ENCODE measurements at regions not wholly inside any gene's neighbourhood (a gene's known extent, or its start where the extent isn't known, plus 50 kb on each side); places are given as distances from the start of the nearest gene placed in this dataset.

DNA sequence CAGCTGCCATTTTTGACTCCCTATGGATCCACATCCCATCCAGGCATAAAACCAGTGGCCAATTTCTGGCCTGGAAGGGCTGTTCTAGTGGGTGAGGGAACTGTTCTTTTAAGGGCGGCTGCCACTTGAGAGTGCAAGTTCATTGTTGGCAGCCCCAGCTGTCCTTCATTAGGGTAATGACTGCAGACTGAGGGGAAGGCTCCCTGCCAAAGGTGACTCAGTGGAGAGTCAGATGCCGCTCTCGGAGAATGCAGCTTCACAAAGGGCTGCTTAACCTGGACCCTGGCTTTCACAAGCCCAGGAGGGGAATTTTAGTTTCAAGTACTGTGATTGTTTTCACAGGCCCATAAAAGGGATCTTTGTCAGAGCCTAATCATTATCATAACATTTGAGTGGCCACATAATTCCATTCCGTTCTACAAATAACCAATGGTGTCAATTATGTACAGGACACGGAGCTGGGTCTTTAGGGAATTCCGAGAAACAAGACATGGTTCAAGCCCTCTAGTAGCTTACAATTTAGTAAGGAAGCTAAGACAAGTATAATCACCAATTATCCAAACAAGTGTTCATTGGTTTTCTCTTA, 235.7 kb downstream of the CDCA7 start:
- H3K27me3 ChIP-seq (ENCODE audit: insufficient read depth, low read length, poor library complexity), result no peaks in the 10 kb centered on the region
- H3K4me1 ChIP-seq (ENCODE audit: insufficient read depth, low read length), result no peaks in the 10 kb centered on the region
- H3K79me2 ChIP-seq (ENCODE audit: insufficient read depth, low read length), result no peaks in the 10 kb centered on the region
- peaks cover 10% of the 10 kb centered on the region for H3K9me3 ChIP-seq (ENCODE audit: insufficient read depth, low read length, severe bottlenecking)
- no peak overlapping the region for H3K9ac ChIP-seq (ENCODE audit: low read depth, low read length)
- H4K20me1 ChIP-seq (ENCODE audit: insufficient read depth, low read length), result no peaks in the 10 kb centered on the region
- H3K27ac ChIP-seq (ENCODE audit: low read length), result no peak overlapping the region
- TF ChIP-seq, protein P1, sequence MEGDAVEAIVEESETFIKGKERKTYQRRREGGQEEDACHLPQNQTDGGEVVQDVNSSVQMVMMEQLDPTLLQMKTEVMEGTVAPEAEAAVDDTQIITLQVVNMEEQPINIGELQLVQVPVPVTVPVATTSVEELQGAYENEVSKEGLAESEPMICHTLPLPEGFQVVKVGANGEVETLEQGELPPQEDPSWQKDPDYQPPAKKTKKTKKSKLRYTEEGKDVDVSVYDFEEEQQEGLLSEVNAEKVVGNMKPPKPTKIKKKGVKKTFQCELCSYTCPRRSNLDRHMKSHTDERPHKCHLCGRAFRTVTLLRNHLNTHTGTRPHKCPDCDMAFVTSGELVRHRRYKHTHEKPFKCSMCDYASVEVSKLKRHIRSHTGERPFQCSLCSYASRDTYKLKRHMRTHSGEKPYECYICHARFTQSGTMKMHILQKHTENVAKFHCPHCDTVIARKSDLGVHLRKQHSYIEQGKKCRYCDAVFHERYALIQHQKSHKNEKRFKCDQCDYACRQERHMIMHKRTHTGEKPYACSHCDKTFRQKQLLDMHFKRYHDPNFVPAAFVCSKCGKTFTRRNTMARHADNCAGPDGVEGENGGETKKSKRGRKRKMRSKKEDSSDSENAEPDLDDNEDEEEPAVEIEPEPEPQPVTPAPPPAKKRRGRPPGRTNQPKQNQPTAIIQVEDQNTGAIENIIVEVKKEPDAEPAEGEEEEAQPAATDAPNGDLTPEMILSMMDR (IDR thresholded peaks at IDR 0.05; ENCODE audit: borderline replicate concordance, extremely low read depth, low read length, poor library complexity, severe bottlenecking), result no peak
- TF ChIP-seq EZH2 (IDR thresholded peaks at IDR 0.05; ENCODE audit: borderline replicate concordance, low read depth, low read length, severe bottlenecking), result no peak
- ATAC-seq (ENCODE audit: insufficient read depth, low read depth) (no peak), DNase-seq (no peak)
- H3K4me3 ChIP-seq (ENCODE audit: low read depth in 1 of 2, low read length in 2 of 2), result no peak overlapping the region
- H3K4me2 ChIP-seq (ENCODE audit: insufficient read depth, low read length), result no peak overlapping the region
- no peak overlapping the region for H2AFZ ChIP-seq (ENCODE audit: low read depth, low read length)
- H3K36me3 ChIP-seq (ENCODE audit: insufficient read depth, low read length), result no peaks in the 10 kb centered on the region

DNA sequence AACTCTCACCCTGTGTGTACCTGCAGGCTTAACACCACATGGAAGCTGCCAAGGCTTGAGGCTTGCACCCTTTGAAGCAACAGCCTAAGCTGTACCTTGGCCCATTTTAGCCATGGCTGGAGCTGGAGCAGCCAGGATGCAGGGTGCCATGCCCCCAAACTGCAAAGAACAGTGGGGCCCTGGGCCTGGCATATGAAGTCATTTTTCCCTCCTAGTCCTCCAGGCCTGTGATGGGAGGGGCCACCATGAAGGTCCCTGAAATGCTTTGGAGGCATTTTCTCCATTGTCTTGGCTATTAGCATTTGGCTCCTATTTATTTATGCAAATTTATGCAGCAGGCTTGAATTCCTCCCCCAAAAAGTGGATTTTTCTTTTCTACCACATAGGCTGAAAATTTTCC, 238.4 kb downstream of the CDCA7 start:
- Histone ChIP-seq H3K9me3 (ENCODE audit: insufficient read depth, low read length, severe bottlenecking) (peaks cover 10% of the 10 kb centered on the region), H3K4me2 (ENCODE audit: insufficient read depth, low read length) (no peak overlapping the region), H3K9ac (ENCODE audit: low read depth, low read length) (no peak overlapping the region), H3K4me3 (ENCODE audit: low read depth in 1 of 2, low read length in 2 of 2) (no peak overlapping the region), H4K20me1 (ENCODE audit: insufficient read depth, low read length) (no peaks in the 10 kb centered on the region), H2AFZ (ENCODE audit: low read depth, low read length) (no peak overlapping the region), H3K79me2 (ENCODE audit: insufficient read depth, low read length) (no peaks in the 10 kb centered on the region), H3K36me3 (ENCODE audit: insufficient read depth, low read length) (no peaks in the 10 kb centered on the region), H3K27ac (ENCODE audit: low read length) (no peak overlapping the region), H3K27me3 (ENCODE audit: insufficient read depth, low read length, poor library complexity) (no peaks in the 10 kb centered on the region), H3K4me1 (ENCODE audit: insufficient read depth, low read length) (no peaks in the 10 kb centered on the region)
- no peak for DNase-seq
- ATAC-seq (ENCODE audit: insufficient read depth, low read depth), result no peak
- TF ChIP-seq, protein P1 (IDR thresholded peaks at IDR 0.05; ENCODE audit: borderline replicate concordance, extremely low read depth, low read length, poor library complexity, severe bottlenecking), result no peak
- TF ChIP-seq EZH2 (IDR thresholded peaks at IDR 0.05; ENCODE audit: borderline replicate concordance, low read depth, low read length, severe bottlenecking), result no peak

DNA sequence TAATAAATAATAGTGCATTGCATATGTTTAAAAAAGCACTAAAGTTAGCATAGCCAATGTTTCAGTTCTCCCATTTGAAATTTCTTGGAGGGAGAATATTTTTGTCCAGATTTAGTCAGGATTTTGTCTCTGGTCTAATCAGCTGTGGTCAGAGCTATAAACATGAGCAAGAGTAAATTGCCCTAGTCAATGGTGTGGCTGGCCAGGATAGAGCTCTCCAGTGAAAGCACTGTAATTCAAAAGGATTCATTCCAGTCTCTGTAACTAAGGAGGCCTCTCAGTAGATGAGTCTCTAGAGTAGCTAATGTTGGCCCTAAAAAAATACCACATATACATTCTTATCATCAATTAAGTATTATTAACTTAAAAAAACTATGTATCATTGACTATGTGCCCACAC, 241.6 kb downstream of the CDCA7 start:
- DNase-seq, result no peak
- Histone ChIP-seq H3K4me2 (ENCODE audit: insufficient read depth, low read length) (no peak overlapping the region), H3K36me3 (ENCODE audit: insufficient read depth, low read length) (no peaks in the 10 kb centered on the region), H3K4me1 (ENCODE audit: insufficient read depth, low read length) (no peaks in the 10 kb centered on the region), H3K79me2 (ENCODE audit: insufficient read depth, low read length) (no peaks in the 10 kb centered on the region), H3K9ac (ENCODE audit: low read depth, low read length) (no peak overlapping the region), H3K27me3 (ENCODE audit: insufficient read depth, low read length, poor library complexity) (no peaks in the 10 kb centered on the region), H4K20me1 (ENCODE audit: insufficient read depth, low read length) (no peaks in the 10 kb centered on the region), H3K27ac (ENCODE audit: low read length) (no peak overlapping the region), H3K4me3 (ENCODE audit: low read depth in 1 of 2, low read length in 2 of 2) (no peak overlapping the region), H3K9me3 (ENCODE audit: insufficient read depth, low read length, severe bottlenecking) (peaks cover 13% of the 10 kb centered on the region), H2AFZ (ENCODE audit: low read depth, low read length) (no peak overlapping the region)
- no peak for ATAC-seq (ENCODE audit: insufficient read depth, low read depth)
- TF ChIP-seq, protein P1 (IDR thresholded peaks at IDR 0.05; ENCODE audit: borderline replicate concordance, extremely low read depth, low read length, poor library complexity, severe bottlenecking), result no peak
- no peak for TF ChIP-seq EZH2 (IDR thresholded peaks at IDR 0.05; ENCODE audit: borderline replicate concordance, low read depth, low read length, severe bottlenecking)

Measured in DND-41 (cell line).